Right atrium auricular region (tissue), 2 donors: ENCODE measurements at regions not wholly inside any gene's neighbourhood (a gene's known extent, or its start where the extent isn't known, plus 50 kb on each side); places are given as distances from the start of the nearest gene placed in this dataset.

Experiments
- DNase-seq: peaks from one replicate; pipeline ENCODE4 v3.0.0-alpha.2; 2019; ENCODE audit warnings: low spot score
- H3K27ac ChIP-seq, 2 donors: fragments of 200-600 bp; sonication (generic); 1 replicate in 1 of 2; 2 replicates in 1 of 2; pipeline ENCODE4 v1.5.1; 2016 to 2019
- H3K27me3 ChIP-seq, 2 donors: fragments of 200-600 bp; sonication (generic); one replicate each; pipeline versions ENCODE4 v1.5.1 to v1.6.0; 2017 to 2019
- H3K36me3 ChIP-seq: fragments of 200-600 bp; sonication (generic); one replicate; pipeline ENCODE4 v1.5.1; 2016
- H3K4me1 ChIP-seq, 2 donors: fragments of 200-600 bp; sonication (generic); one replicate each; pipeline versions ENCODE4 v1.5.1 to v1.6.0; 2017 to 2019
- H3K4me3 ChIP-seq, 2 donors: fragments of 200-600 bp; sonication (generic); 1 replicate in 1 of 2; 2 replicates in 1 of 2; pipeline ENCODE4 v1.5.1; 2017 to 2019; ENCODE audit warnings: mild to moderate bottlenecking in 1 of 2, moderate library complexity in 1 of 2
- H3K9me3 ChIP-seq, 2 donors: fragments of 200-600 bp; sonication (generic); one replicate each; pipeline ENCODE4 v1.5.1; 2019
- CTCF ChIP-seq, 2 donors: fragments of 200-600 bp; sonication (generic); IDR thresholded peaks; one replicate each; pipeline ENCODE4 v1.5.1; 2019; ENCODE audit warnings: antibody characterized with exemption in 2 of 2

- no peaks in the 10 kb centered on the region for H3K27me3 ChIP-seq
- H3K27ac ChIP-seq = no peak overlapping the region
- no peak overlapping the region for H3K4me3 ChIP-seq
- TF ChIP-seq CTCF (IDR thresholded peaks at IDR 0.05) = no peak
- no peaks in the 10 kb centered on the region for H3K36me3 ChIP-seq
- peaks cover 0 to 11% of the 10 kb centered on the region in 2 donors for H3K4me1 ChIP-seq
- no peaks in the 10 kb centered on the region for H3K9me3 ChIP-seq
- DNase-seq = no peak
Measured at GRCh38 chr2:128385365-128385764, 66.7 kb upstream of the HS6ST1 start.

GRCh38 chr2:128386066-128386465 lies 67.4 kb upstream of the HS6ST1 start:
- H3K27me3 ChIP-seq = no peaks in the 10 kb centered on the region
- no peak for TF ChIP-seq CTCF (IDR thresholded peaks at IDR 0.05)
- H3K36me3 ChIP-seq = no peaks in the 10 kb centered on the region
- no peaks in the 10 kb centered on the region for H3K9me3 ChIP-seq
- H3K27ac ChIP-seq = no peak overlapping the region
- DNase-seq = no peak
- peaks cover 0 to 6% of the 10 kb centered on the region in 2 donors for H3K4me1 ChIP-seq
- H3K4me3 ChIP-seq = no peak overlapping the region

- DNase-seq = no peak
- H3K27me3 ChIP-seq = no peaks in the 10 kb centered on the region
- H3K9me3 ChIP-seq = no peaks in the 10 kb centered on the region
- H3K4me3 ChIP-seq = no peak overlapping the region
- H3K27ac ChIP-seq = no peak overlapping the region
- H3K4me1 ChIP-seq = no peaks in the 10 kb centered on the region
- no peak for TF ChIP-seq CTCF (IDR thresholded peaks at IDR 0.05)
- no peaks in the 10 kb centered on the region for H3K36me3 ChIP-seq
Measured at GRCh38 chr2:128388499-128388941, 69.9 kb upstream of the HS6ST1 start.

- no peak for TF ChIP-seq CTCF (IDR thresholded peaks at IDR 0.05)
- Histone ChIP-seq H3K9me3 (no peaks in the 10 kb centered on the region), H3K4me3 (no peak overlapping the region), H3K36me3 (no peaks in the 10 kb centered on the region), H3K27me3 (no peaks in the 10 kb centered on the region), H3K4me1 (no peaks in the 10 kb centered on the region), H3K27ac (no peak overlapping the region)
- no peak for DNase-seq
Measured at GRCh38 chr2:128389388-128390086, 70.9 kb upstream of the HS6ST1 start.

GRCh38 chr2:128390256-128390990 lies 71.8 kb upstream of the HS6ST1 start:
- no peak for DNase-seq
- no peaks in the 10 kb centered on the region for H3K27me3 ChIP-seq
- no peak overlapping the region for H3K27ac ChIP-seq
- H3K36me3 ChIP-seq = no peaks in the 10 kb centered on the region
- H3K4me3 ChIP-seq = no peak overlapping the region
- TF ChIP-seq CTCF (IDR thresholded peaks at IDR 0.05) = no peak
- H3K4me1 ChIP-seq = no peaks in the 10 kb centered on the region
- no peaks in the 10 kb centered on the region for H3K9me3 ChIP-seq
